ENCODE measurements at regions not wholly inside any gene's neighbourhood (a gene's known extent, or its start where the extent isn't known, plus 50 kb on each side); places are given as distances from the start of the nearest gene placed in this dataset.

GRCh38 chr10:128512767-128513166 lies 386.5 kb upstream of the MKI67 start:
- TF ChIP-seq CTCF (IDR thresholded peaks at IDR 0.05) (no peak), POLR2A (IDR thresholded peaks at IDR 0.05) (no peak)
